ENCODE measurements at regions not wholly inside any gene's neighbourhood (a gene's known extent, or its start where the extent isn't known, plus 50 kb on each side); places are given as distances from the start of the nearest gene placed in this dataset.

DNA sequence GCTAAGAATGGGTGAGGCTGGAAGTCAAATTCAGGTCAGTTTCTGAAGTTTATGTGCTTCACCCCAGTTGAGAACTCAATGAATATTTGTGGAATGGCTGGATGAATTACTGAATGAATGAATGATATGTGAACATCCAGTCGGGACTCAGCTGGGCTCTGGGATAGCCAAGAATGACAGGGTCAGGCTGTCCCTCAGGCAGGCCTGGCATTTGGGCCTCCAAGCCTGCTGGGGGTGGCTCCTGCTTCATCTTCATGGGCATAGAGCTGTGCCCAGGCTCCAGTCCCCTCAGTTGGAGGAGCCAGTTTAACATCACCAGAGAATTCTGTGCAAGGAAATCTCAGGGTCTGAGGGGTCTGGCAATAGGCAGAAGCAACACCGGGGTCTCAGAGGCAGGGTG lies 185.8 kb downstream of the PHETA1 start:
- H3K4me3 ChIP-seq, result no peak overlapping the region
- ChIA-PET CTCF (interaction anchor here (1.1 to 2.1 kb wide), 4 partner anchors 8 to 289 kb away, joined by 4 to 7 read pairs (median 5); no protein-coding TSS in a partner anchor), POLR2A (no interaction called here)
- H3K4me1 ChIP-seq, result no peaks in the 10 kb centered on the region
- ATAC-seq (no peak), FAIRE-seq (no peak), DNase-seq (ENCODE audit: low read depth in 1 of 2, low spot score in 1 of 2) (no peak)
- no peaks in the 10 kb centered on the region for H3K9me3 ChIP-seq
- no peak overlapping the region for H3K27ac ChIP-seq
- WGBS (ENCODE audit: missing lambda C conversion rate), result 6% methylated on average over 2 of the region's 2 CpGs
- H3K4me2 ChIP-seq, result no peak overlapping the region
- TF ChIP-seq, protein P1, sequence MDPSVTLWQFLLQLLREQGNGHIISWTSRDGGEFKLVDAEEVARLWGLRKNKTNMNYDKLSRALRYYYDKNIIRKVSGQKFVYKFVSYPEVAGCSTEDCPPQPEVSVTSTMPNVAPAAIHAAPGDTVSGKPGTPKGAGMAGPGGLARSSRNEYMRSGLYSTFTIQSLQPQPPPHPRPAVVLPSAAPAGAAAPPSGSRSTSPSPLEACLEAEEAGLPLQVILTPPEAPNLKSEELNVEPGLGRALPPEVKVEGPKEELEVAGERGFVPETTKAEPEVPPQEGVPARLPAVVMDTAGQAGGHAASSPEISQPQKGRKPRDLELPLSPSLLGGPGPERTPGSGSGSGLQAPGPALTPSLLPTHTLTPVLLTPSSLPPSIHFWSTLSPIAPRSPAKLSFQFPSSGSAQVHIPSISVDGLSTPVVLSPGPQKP (IDR thresholded peaks at IDR 0.05; ENCODE audit: low read depth, low read length), result no peak
- no peak for TF ChIP-seq FOSB (CRISPR knock-in tag; IDR thresholded peaks at IDR 0.05)
- TF ChIP-seq, protein P2, sequence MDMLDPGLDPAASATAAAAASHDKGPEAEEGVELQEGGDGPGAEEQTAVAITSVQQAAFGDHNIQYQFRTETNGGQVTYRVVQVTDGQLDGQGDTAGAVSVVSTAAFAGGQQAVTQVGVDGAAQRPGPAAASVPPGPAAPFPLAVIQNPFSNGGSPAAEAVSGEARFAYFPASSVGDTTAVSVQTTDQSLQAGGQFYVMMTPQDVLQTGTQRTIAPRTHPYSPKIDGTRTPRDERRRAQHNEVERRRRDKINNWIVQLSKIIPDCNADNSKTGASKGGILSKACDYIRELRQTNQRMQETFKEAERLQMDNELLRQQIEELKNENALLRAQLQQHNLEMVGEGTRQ (IDR thresholded peaks at IDR 0.05), result no peak
- TF ChIP-seq, protein P3, sequence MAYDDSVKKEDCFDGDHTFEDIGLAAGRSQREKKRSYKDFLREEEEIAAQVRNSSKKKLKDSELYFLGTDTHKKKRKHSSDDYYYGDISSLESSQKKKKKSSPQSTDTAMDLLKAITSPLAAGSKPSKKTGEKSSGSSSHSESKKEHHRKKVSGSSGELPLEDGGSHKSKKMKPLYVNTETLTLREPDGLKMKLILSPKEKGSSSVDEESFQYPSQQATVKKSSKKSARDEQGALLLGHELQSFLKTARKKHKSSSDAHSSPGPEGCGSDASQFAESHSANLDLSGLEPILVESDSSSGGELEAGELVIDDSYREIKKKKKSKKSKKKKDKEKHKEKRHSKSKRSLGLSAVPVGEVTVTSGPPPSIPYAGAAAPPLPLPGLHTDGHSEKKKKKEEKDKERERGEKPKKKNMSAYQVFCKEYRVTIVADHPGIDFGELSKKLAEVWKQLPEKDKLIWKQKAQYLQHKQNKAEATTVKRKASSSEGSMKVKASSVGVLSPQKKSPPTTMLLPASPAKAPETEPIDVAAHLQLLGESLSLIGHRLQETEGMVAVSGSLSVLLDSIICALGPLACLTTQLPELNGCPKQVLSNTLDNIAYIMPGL (CRISPR knock-in tag; IDR thresholded peaks at IDR 0.05; ENCODE audit: borderline replicate concordance), result no peak
- TF ChIP-seq, protein P4, sequence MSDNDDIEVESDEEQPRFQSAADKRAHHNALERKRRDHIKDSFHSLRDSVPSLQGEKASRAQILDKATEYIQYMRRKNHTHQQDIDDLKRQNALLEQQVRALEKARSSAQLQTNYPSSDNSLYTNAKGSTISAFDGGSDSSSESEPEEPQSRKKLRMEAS (IDR thresholded peaks at IDR 0.05), result no peak
- TF ChIP-seq EHF (CRISPR knock-in tag; IDR thresholded peaks at IDR 0.05), result no peak
- TF ChIP-seq FOXS1 (CRISPR knock-in tag; IDR thresholded peaks at IDR 0.05), result no peak
- TF ChIP-seq HDAC2 (IDR thresholded peaks at IDR 0.05), result no peak
- TF ChIP-seq JUN (IDR thresholded peaks at IDR 0.05), result no peak

DNA sequence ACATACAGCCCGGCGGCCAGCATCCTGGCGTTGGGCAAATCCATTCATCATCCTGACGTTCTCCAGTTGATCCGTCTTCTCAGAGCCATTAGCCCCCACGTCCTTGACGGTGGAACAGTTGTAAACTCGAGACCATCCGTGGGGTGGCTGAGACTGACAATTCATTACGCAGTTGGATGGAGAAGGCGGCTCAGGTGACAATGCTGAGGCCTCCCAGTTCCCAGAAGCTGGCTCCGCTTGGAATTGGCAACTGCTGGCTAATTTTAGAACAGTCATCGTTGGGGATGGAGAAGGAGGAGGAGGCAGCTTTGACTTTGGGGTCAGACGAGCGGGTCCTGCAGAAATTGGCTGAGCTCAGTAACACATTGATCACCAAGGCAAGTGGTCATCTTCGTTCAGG lies 186.5 kb downstream of the PHETA1 start:
- 43% methylated on average over 16 of the region's 16 CpGs for WGBS (ENCODE audit: missing lambda C conversion rate)
- H3K4me2 ChIP-seq, result no peak overlapping the region
- TF ChIP-seq EHF (CRISPR knock-in tag; IDR thresholded peaks at IDR 0.05) (no peak), GATA3 (IDR thresholded peaks at IDR 0.05; ENCODE audit: borderline replicate concordance) (no peak), ZSCAN20 (CRISPR knock-in tag; IDR thresholded peaks at IDR 0.05) (no peak), MAZ (IDR thresholded peaks at IDR 0.05; ENCODE audit: borderline replicate concordance, low read depth, low read length) (no peak), CEBPB (IDR thresholded peaks at IDR 0.05) (no peak), SMC3 (IDR thresholded peaks at IDR 0.05) (no peak), CHD4 (IDR thresholded peaks at IDR 0.05; ENCODE audit: borderline replicate concordance) (no peak), HEYL (CRISPR knock-in tag; IDR thresholded peaks at IDR 0.05) (no peak), FOSL2 (IDR thresholded peaks at IDR 0.05) (no peak), FOSL2 (CRISPR knock-in tag; IDR thresholded peaks at IDR 0.05) (no peak), FOXS1 (CRISPR knock-in tag; IDR thresholded peaks at IDR 0.05) (no peak), NFE2L2 (conservative IDR thresholded peaks at IDR 0.05; ENCODE audit: low read length) (no peak)
- ATAC-seq (no peak), DNase-seq (ENCODE audit: low read depth in 1 of 2, low spot score in 1 of 2) (no peak), FAIRE-seq (no peak)
- CTCF ChIA-PET, result interaction anchor here (1.1 to 2.1 kb wide), 4 partner anchors 8 to 289 kb away, joined by 4 to 7 read pairs (median 5); no protein-coding TSS in a partner anchor
- H3K9me3 ChIP-seq, result no peaks in the 10 kb centered on the region
- H3K4me1 ChIP-seq, result no peaks in the 10 kb centered on the region
- POLR2A ChIA-PET, result no interaction called here
- H3K27ac ChIP-seq, result no peak overlapping the region
- no peak overlapping the region for H3K4me3 ChIP-seq

DNA sequence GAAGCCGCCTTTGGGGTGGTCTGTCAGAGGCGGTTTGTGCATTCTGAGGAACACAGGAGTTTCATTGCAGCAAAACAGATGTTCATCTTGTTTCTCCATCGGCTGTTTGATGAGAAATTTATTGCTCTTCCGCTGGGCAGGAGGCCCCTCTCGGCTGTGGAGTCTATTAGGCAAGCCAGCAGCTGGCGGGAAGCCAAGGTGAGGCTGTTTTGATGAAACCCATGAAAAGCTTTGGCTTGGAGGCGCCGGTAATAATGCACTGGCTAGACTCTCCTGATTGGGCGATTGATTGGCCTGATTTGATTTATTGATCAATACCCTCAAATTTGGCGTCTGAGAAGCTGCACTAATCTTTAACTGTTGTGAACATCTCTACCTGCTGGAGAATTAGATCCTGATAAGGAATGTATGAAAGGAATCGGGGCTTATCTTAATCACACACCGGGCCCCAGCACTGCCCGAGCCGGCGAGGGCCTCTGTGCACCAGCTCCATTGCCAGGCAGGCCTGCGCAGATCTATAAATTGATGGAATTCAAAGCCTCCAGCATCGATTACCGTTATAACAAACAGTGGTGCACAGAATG lies 187.7 kb downstream of the PHETA1 start:
- ChIA-PET POLR2A (no interaction called here), CTCF (interaction anchor here (1.0 to 2.1 kb wide), 3 partner anchors 9 to 157 kb away, joined by 3 to 5 read pairs (median 3); no protein-coding TSS in a partner anchor)
- no peaks in the 10 kb centered on the region for H3K4me1 ChIP-seq
- no peak for FAIRE-seq
- DNase-seq (ENCODE audit: low read depth in 1 of 2, low spot score in 1 of 2), result no peak
- no peak overlapping the region for H3K4me2 ChIP-seq
- WGBS (ENCODE audit: missing lambda C conversion rate), result 46% methylated on average over 18 of the region's 18 CpGs
- H3K9me3 ChIP-seq, result no peaks in the 10 kb centered on the region
- TF ChIP-seq NFE2L2 (conservative IDR thresholded peaks at IDR 0.05; ENCODE audit: low read length) (no peak), ZFP36 (IDR thresholded peaks at IDR 0.05; ENCODE audit: borderline replicate concordance, partially characterized antibody) (no peak), TFCP2L1 (CRISPR knock-in tag; IDR thresholded peaks at IDR 0.05) (no peak), BHLHE40 (IDR thresholded peaks at IDR 0.05; ENCODE audit: low read depth, low read length) (no peak), FOXS1 (CRISPR knock-in tag; IDR thresholded peaks at IDR 0.05) (no peak), HOXB13 (CRISPR knock-in tag; IDR thresholded peaks at IDR 0.05; ENCODE audit: low read depth) (no peak)
- no peak for ATAC-seq
- no peak overlapping the region for H3K27ac ChIP-seq
- no peak overlapping the region for H3K4me3 ChIP-seq

Measured in A549 (cell line).